ENCODE measurements at regions not wholly inside any gene's neighbourhood (a gene's known extent, or its start where the extent isn't known, plus 50 kb on each side); places are given as distances from the start of the nearest gene placed in this dataset.

GRCh38 chr7:96825285-96825684 is 115.6 kb upstream of the SEM1 start:
- Histone ChIP-seq H3K27ac (ENCODE audit: insufficient read depth, low read length) (no peak overlapping the region), H2BK120ac (ENCODE audit: low read depth, low read length) (no peak overlapping the region), H2BK20ac (ENCODE audit: low read depth, low read length) (no peak overlapping the region), H3K14ac (replicated peaks; ENCODE audit: low read depth, low read length) (no peak overlapping the region), H3K4me2 (ENCODE audit: low read depth, low read length) (no peak overlapping the region), H4K20me1 (ENCODE audit: insufficient read depth, low read length) (no peaks in the 10 kb centered on the region), H2AK5ac (ENCODE audit: low read depth, low read length) (no peak overlapping the region), H3K36me3 (ENCODE audit: control insufficient read depth, insufficient read depth, low read length) (no peaks in the 10 kb centered on the region), H3K4ac (ENCODE audit: low read depth, low read length) (no peak overlapping the region), H2BK5ac (ENCODE audit: low read depth, low read length, poor library complexity, severe bottlenecking) (no peak overlapping the region), H4K5ac (ENCODE audit: low read depth, low read length) (no peak overlapping the region), H3K23ac (ENCODE audit: low read depth, low read length) (no peak overlapping the region), H3K18ac (ENCODE audit: low read depth, low read length) (no peak overlapping the region), H3K9me3 (ENCODE audit: control insufficient read depth, insufficient read depth, low read length) (no peaks in the 10 kb centered on the region; the same call in 1 of the 2 replicates), H3K9ac (ENCODE audit: low read depth, low read length) (no peak overlapping the region), H3K27me3 (ENCODE audit: control insufficient read depth, insufficient read depth, low read length) (no peaks in the 10 kb centered on the region), H3K56ac (ENCODE audit: extremely low read depth, insufficient read depth, low read length) (no peak overlapping the region), H2AFZ (replicated peaks; ENCODE audit: low read length, poor library complexity) (no peak overlapping the region), H3K79me1 (ENCODE audit: low read depth in 1 of 2, low read length in 2 of 2) (no peaks in the 10 kb centered on the region), H2AK9ac (replicated peaks; ENCODE audit: low read depth, low read length, poor library complexity) (no peak overlapping the region), H4K91ac (ENCODE audit: insufficient read depth, low read depth, low read length) (no peak overlapping the region), H3K4me3 (ENCODE audit: insufficient read depth, low read depth, low read length) (no peak overlapping the region), H4K8ac (ENCODE audit: low read depth in 2 of 2, low read length in 2 of 2) (no peak overlapping the region), H2BK15ac (ENCODE audit: low read depth, low read length) (no peak overlapping the region), H3K4me1 (ENCODE audit: control insufficient read depth, insufficient read depth, low read length) (no peaks in the 10 kb centered on the region), H3K9me1 (ENCODE audit: insufficient read depth, low read length) (no peaks in the 10 kb centered on the region)
- DNase-seq: no peak
- dilution Hi-C loops (cut with HindIII; ENCODE audit: low sequenced_read_pairs, unreplicated experiment): no loop called here
- ChIA-PET CTCF (no interaction called here), POLR2A (ENCODE audit: unreplicated experiment) (no interaction called here)
- ATAC-seq (ENCODE audit: low read depth): no peak
- WGBS, 2 experiments (ENCODE audit: extremely low coverage in 2 of 2, insufficient read length in 1 of 2): 17% methylated on average over 1 of the region's 2 CpGs; no CpG with 5 or more reads in 1 of the 2 experiments
- in situ Hi-C loops (cut with MboI; ENCODE audit: low sequenced_read_pairs): no loop called here
- intact Hi-C loops (cut with micrococcal nuclease): no loop called here
- no peak for TF ChIP-seq POLR2A (IDR thresholded peaks at IDR 0.05; ENCODE audit: low read depth, low read length)
- no peak for TF ChIP-seq MAFK (IDR thresholded peaks at IDR 0.05; ENCODE audit: low read depth, low read length)
- no peak for TF ChIP-seq RCOR1 (IDR thresholded peaks at IDR 0.05; ENCODE audit: insufficient replicate concordance, low read length)
- no peak for TF ChIP-seq USF2 (IDR thresholded peaks at IDR 0.05; ENCODE audit: low read depth, low read length)
- TF ChIP-seq RAD21 (IDR thresholded peaks at IDR 0.05; ENCODE audit: low read length): no peak
- no peak for TF ChIP-seq MAZ (IDR thresholded peaks at IDR 0.05; ENCODE audit: borderline replicate concordance, low read depth, low read length)
- TF ChIP-seq NFE2L2 (IDR thresholded peaks at IDR 0.05; ENCODE audit: low read depth, low read length): no peak
- no peak for TF ChIP-seq MXI1 (IDR thresholded peaks at IDR 0.05; ENCODE audit: borderline replicate concordance, low read depth, low read length)
- no peak for TF ChIP-seq FOS (IDR thresholded peaks at IDR 0.05; ENCODE audit: low read depth, low read length)
- no TSS peak for BruUV-seq (replicated peaks)
